Transverse colon (tissue), 4 donors: ENCODE measurements at regions not wholly inside any gene's neighbourhood (a gene's known extent, or its start where the extent isn't known, plus 50 kb on each side); places are given as distances from the start of the nearest gene placed in this dataset.

Source experiments
- DNase-seq: peaks from one replicate; pipeline ENCODE4 v3.0.0-alpha.2; 2019
- H3K27ac ChIP-seq, 4 donors: fragments of 200-600 bp; sonication (generic); 2 replicates each; pipeline ENCODE4 v1.5.1; 2016 to 2018; ENCODE audit warnings: inconsistent platforms in 4 of 4
- H3K27me3 ChIP-seq: fragments of 200-600 bp; sonication (generic); 2 replicates; pipeline ENCODE4 v1.5.1; 2017; ENCODE audit warnings: inconsistent platforms
- H3K36me3 ChIP-seq, 4 donors: fragments of 200-600 bp; sonication (generic); 2 replicates each; pipeline ENCODE4 v1.5.1; 2017 to 2019; ENCODE audit warnings: inconsistent platforms in 4 of 4
- H3K4me1 ChIP-seq, 4 donors: fragments of 200-600 bp; sonication (generic); 2 replicates each; pipeline ENCODE4 v1.5.1; 2017 to 2020; ENCODE audit warnings: inconsistent platforms in 4 of 4
- H3K4me3 ChIP-seq, 4 donors: fragments of 200-600 bp; sonication (generic); 1 replicate in 1 of 4; 2 replicates in 3 of 4; pipeline versions ENCODE4 v1.5.1 to v1.6.1; 2017 to 2019; ENCODE audit warnings: inconsistent platforms in 4 of 4
- H3K9me3 ChIP-seq, 2 donors: fragments of 200-600 bp; sonication (generic); 2 replicates each; pipeline ENCODE4 v1.5.1; 2017 to 2019; ENCODE audit warnings: inconsistent platforms in 2 of 2
- EP300 ChIP-seq: sonication (generic); formaldehyde crosslinking; IDR thresholded peaks from one replicate; pipeline ENCODE4 v1.6.1; 2017; ENCODE audit warnings: antibody characterized with exemption, low read depth
- POLR2A ChIP-seq: fragments of 450-650 bp; IDR thresholded peaks from one replicate; pipeline ENCODE4 v1.6.1; 2016; ENCODE audit warnings: antibody characterized with exemption, mild to moderate bottlenecking, moderate library complexity
- POLR2AphosphoS5 ChIP-seq, 3 donors: sonication (generic); formaldehyde crosslinking; IDR thresholded peaks; one replicate each; pipeline ENCODE4 v1.6.1; 2016; ENCODE audit warnings: antibody characterized with exemption in 3 of 3
- WGBS, 2 donors: methylation state at CpG; one replicate each; pipeline ENCODE4 v1.1.5; 2018; ENCODE audit warnings: low coverage in 1 of 2; 5-methylcytosine and 5-hydroxymethylcytosine counted together
- in situ Hi-C, 4 donors: fragments of 200-750 bp; cut with MboI; loops; one replicate each; pipeline versions ENCODE4 v1.15.0 to v1.15.1; 2017; ENCODE audit warnings: low sequenced_read_pairs in 3 of 4, low pct_ligation_motif_present in 1 of 4, low pct_unique_long_range_greater_than_20kb in 1 of 4
- intact Hi-C: fragments of 100-400 bp; cut with DNase I; formaldehyde crosslinking; loops from one replicate; pipeline ENCODE4 v1.15.1; 2023; ENCODE audit warnings: low total_unique reads
- TF ChIP-seq, protein P1 (sequence below), 5 experiments: fragments of 200-600 bp in 3 of 5; fragments of 450-650 bp in 2 of 5; sonication (generic) in 3 of 5; IDR thresholded peaks; 1 replicate in 2 of 5; 2 replicates in 3 of 5; pipeline ENCODE4 v1.5.1; 2016 to 2017; ENCODE audit warnings: antibody characterized with exemption in 5 of 5, inconsistent platforms in 3 of 5, mild to moderate bottlenecking in 2 of 5, moderate library complexity in 1 of 5

DNA sequence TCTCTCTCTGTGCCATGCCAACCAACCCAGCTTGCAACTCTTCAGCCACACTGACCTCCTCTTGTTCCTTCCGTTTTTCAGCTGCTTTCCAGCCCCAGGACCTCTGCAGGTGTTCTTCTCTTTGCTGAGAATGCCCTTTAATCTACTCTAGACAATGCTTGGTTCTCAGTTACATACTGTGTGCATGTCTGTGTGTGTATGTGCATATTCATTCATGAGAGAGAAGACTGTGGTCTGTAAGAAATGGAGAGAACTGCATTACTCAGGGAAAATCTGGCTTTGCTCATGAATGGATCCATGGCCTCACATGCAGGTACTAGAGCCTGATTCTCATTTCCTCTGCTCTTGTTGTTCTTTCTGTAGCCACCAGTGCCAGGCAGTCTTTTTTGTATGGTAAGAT, 636.9 kb upstream of the TENM3 start:
- in situ Hi-C loops, result no loop called here
- no peaks in the 10 kb centered on the region for H3K27me3 ChIP-seq

DNA sequence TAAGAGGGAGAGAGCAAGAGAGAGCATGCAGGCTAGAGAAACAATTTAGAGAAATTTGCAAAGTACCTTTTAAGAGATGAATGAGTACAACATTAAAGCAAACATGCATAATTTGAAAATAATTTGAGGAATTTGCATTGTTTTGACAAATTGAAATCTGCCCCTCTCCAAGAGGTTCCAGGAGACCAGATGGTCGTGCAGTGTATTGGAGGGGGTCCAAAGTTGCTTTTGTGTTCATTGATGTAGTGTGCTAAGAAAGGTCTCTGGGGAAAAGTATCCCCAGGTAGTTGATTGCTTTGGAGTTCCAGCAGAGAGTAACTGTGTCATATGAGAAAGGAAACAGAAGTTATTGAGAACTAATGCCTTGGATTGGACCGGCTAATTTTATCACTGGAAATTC, 635.0 kb upstream of the TENM3 start:
- Histone ChIP-seq H3K27ac (no peak overlapping the region), H3K9me3 (no peaks in the 10 kb centered on the region), H3K27me3 (no peaks in the 10 kb centered on the region), H3K4me3 (no peak overlapping the region), H3K36me3 (no peaks in the 10 kb centered on the region), H3K4me1 (no peaks in the 10 kb centered on the region)
- no peak for DNase-seq
- in situ Hi-C loops, result no loop called here
- intact Hi-C loops, result no loop called here
- TF ChIP-seq, protein P1, sequence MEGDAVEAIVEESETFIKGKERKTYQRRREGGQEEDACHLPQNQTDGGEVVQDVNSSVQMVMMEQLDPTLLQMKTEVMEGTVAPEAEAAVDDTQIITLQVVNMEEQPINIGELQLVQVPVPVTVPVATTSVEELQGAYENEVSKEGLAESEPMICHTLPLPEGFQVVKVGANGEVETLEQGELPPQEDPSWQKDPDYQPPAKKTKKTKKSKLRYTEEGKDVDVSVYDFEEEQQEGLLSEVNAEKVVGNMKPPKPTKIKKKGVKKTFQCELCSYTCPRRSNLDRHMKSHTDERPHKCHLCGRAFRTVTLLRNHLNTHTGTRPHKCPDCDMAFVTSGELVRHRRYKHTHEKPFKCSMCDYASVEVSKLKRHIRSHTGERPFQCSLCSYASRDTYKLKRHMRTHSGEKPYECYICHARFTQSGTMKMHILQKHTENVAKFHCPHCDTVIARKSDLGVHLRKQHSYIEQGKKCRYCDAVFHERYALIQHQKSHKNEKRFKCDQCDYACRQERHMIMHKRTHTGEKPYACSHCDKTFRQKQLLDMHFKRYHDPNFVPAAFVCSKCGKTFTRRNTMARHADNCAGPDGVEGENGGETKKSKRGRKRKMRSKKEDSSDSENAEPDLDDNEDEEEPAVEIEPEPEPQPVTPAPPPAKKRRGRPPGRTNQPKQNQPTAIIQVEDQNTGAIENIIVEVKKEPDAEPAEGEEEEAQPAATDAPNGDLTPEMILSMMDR (IDR thresholded peaks at IDR 0.05), result no peak
- WGBS, 2 donors, result 50 to 86% methylated on average over 1 to 2 of the region's 2 CpGs

More for the DNA sequence above, 636.9 kb upstream of the TENM3 start:
- intact Hi-C loops, result no loop called here
- Histone ChIP-seq H3K9me3 (no peaks in the 10 kb centered on the region), H3K27ac (no peak overlapping the region), H3K36me3 (no peaks in the 10 kb centered on the region), H3K4me1 (no peaks in the 10 kb centered on the region), H3K4me3 (no peak overlapping the region)
- whole genome bisulfite sequencing, 2 donors, result 61 to 67% methylated on average over 1 of the region's 1 CpG
- TF ChIP-seq EP300 (no peak), POLR2A (no peak), POLR2AphosphoS5 (IDR thresholded peaks at IDR 0.05) (no peak)
- TF ChIP-seq, protein P1 (IDR thresholded peaks at IDR 0.05), result no peak
- DNase-seq, result no peak

DNA sequence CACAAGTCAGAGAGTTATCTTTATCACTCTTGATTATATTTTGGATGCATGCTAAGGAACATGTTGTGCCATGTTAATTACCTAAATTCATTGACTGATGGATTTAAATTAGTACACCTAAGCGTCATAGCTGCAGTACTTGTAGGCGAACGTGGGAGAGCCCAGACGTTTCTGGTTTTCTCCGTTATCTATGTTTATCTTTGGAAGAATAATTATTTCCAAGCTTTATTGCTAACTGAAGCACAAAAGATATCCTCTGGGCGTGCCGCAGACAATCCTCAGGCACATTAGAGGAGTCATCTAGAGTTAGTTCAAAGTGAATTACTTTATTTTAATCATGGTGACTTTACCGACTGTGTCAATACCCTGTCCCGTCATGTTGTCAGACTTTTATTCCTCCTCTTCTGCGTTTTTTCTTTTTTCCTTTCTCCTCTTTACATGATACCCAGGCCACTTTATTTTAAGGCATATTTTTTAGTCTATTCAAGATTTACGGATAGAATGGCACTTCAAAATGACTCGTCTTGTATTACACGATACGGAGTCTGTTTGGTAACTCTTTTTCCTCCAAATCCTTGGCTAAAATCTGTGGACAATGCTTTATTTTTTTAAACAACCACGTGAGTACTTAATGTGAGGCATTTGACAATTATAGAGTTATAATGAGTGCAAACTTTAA, 632.0 kb upstream of the TENM3 start:
- in situ Hi-C loops, result no loop called here
- no peaks in the 10 kb centered on the region for H3K9me3 ChIP-seq
- no peaks in the 10 kb centered on the region for H3K27me3 ChIP-seq
- no peaks in the 10 kb centered on the region for H3K4me1 ChIP-seq
- 40% methylated on average over 13 to 15 of the region's 15 CpGs for WGBS, 2 donors
- no peak overlapping the region for H3K4me3 ChIP-seq
- no peaks in the 10 kb centered on the region for H3K36me3 ChIP-seq
- no peak for DNase-seq
- TF ChIP-seq POLR2A (no peak), POLR2AphosphoS5 (IDR thresholded peaks at IDR 0.05) (no peak), EP300 (no peak)
- TF ChIP-seq, protein P1 (IDR thresholded peaks at IDR 0.05), result no peak
- intact Hi-C loops, result no loop called here
- no peak overlapping the region for H3K27ac ChIP-seq

DNA sequence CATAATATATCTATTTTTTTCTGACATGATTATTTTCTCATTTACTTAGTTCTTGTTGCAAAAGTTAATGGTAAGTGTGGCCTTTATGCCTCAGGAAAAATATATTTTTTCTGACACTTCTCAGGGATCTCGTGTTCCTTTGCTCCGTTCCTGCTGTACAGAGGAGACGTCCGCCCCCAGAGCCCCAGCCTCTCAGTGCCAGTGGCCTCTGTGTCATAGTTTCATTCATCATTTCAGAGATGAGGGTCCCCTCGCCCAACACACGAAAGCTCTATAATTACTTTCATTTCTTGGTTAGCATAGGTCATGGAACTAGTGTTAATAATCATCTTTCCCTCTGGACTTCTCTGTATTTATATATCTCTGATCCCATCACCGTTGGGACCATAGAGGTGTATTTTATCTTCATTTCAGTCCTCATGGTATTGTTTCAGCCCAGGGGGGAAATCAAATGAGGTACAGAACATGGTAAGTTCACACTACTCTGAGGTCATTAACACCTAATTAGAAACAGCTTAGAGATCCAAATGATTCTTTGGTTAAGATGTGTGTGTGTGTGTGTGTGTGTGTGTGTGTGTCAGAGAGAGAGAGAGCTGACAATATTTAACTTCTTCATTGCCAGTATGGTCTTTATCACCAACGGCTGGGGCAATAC, 631.1 kb upstream of the TENM3 start:
- TF ChIP-seq, protein P1 (IDR thresholded peaks at IDR 0.05), result no peak
- TF ChIP-seq EP300 (no peak), POLR2AphosphoS5 (IDR thresholded peaks at IDR 0.05) (no peak), POLR2A (no peak)
- H3K36me3 ChIP-seq, result no peaks in the 10 kb centered on the region

More for the DNA sequence above, 631.1 kb upstream of the TENM3 start:
- H3K27me3 ChIP-seq, result no peaks in the 10 kb centered on the region
- in situ Hi-C loops (no loop called here), intact Hi-C loops (no loop called here)
- no peak for DNase-seq
- no peak overlapping the region for H3K27ac ChIP-seq
- no peaks in the 10 kb centered on the region for H3K4me1 ChIP-seq
- 52 to 56% methylated on average over 8 of the region's 8 CpGs for WGBS, 2 donors
- no peak overlapping the region for H3K4me3 ChIP-seq
- no peaks in the 10 kb centered on the region for H3K9me3 ChIP-seq
